Activated CD8-positive, alpha-beta memory T cell treated with anti-CD3 and anti-CD28 coated beads, Interleukin-2, amount 10 ng/mL, durations not matched to agents 7 days and 5 days (primary cell): ENCODE measurements at regions not wholly inside any gene's neighbourhood (a gene's known extent, or its start where the extent isn't known, plus 50 kb on each side); places are given as distances from the start of the nearest gene placed in this dataset.
"Not testable (repeated sequence)": the region's sequence is repeated elsewhere in the genome, so short reads cannot be mapped to it uniquely, and the experiment has no call there.

ENCODE experiments used
- ATAC-seq: fragments of 150-1000 bp; cut with Tn5 transposase; one replicate; pipeline ENCODE4 v1.10.0; 2021; ENCODE audit warnings: moderate library complexity
- CTCF ChIA-PET: fragments of 350-600 bp; sonication (Branson Sonifier 250); formaldehyde crosslinking; loops from one replicate; lab custom pipeline; 2021; ENCODE audit warnings: antibody characterized with exemption; lab: Charles Lee
- DNase-seq: peaks from one replicate; pipeline ENCODE4 v3.0.0-alpha.2; 2020
- H3K27ac Mint-ChIP-seq: one replicate; pipeline ENCODE4 v1.8.0; 2021; ENCODE audit warnings: mild to moderate bottlenecking, mixed read lengths
- H3K27me3 Mint-ChIP-seq: one replicate; pipeline ENCODE4 v1.8.0; 2021; ENCODE audit warnings: mixed read lengths
- H3K36me3 Mint-ChIP-seq: one replicate; pipeline ENCODE4 v1.8.0; 2021; ENCODE audit warnings: mild to moderate bottlenecking, mixed read lengths
- H3K4me1 Mint-ChIP-seq: one replicate; pipeline ENCODE4 v1.8.0; 2021; ENCODE audit warnings: mixed read lengths
- H3K4me3 Mint-ChIP-seq: one replicate; pipeline ENCODE4 v1.8.0; 2021; ENCODE audit warnings: mild to moderate bottlenecking, moderate library complexity, mixed read lengths
- H3K9me3 Mint-ChIP-seq: one replicate; pipeline ENCODE4 v1.8.0; 2022; ENCODE audit warnings: low read depth, mixed read lengths

- Mint-ChIP-seq H3K9me3 (peaks cover 3% of the 10 kb centered on the region), H3K4me1 (peaks cover 17% of the 10 kb centered on the region), H3K4me3 (no peak overlapping the region), H3K27ac (no peak overlapping the region), H3K27me3 (no peaks in the 10 kb centered on the region), H3K36me3 (peaks cover 16% of the 10 kb centered on the region)
- CTCF ChIA-PET: interaction anchor here (0.9 to 1.9 kb wide), 2 partner anchors 9 to 13 kb away, joined by 4 to 8 read pairs; no protein-coding TSS in a partner anchor
- no peak for ATAC-seq
- no peak for DNase-seq
Observed at GRCh38 chr1:185398022-185398421, 81.0 kb upstream of the IVNS1ABP start.

- Mint-ChIP-seq H3K9me3 (peaks cover 3% of the 10 kb centered on the region), H3K27me3 (no peaks in the 10 kb centered on the region), H3K27ac (no peak overlapping the region), H3K4me3 (no peak overlapping the region), H3K36me3 (peaks cover 12% of the 10 kb centered on the region), H3K4me1 (peaks cover 14% of the 10 kb centered on the region)
- ATAC-seq (no peak), DNase-seq (no peak)
- CTCF ChIA-PET: interaction anchor here (1.9 kb wide), 1 partner anchor 12 kb away, joined by 8 read pairs; no protein-coding TSS in a partner anchor
Observed at GRCh38 chr1:185397183-185397582, 80.1 kb upstream of the IVNS1ABP start.

DNA sequence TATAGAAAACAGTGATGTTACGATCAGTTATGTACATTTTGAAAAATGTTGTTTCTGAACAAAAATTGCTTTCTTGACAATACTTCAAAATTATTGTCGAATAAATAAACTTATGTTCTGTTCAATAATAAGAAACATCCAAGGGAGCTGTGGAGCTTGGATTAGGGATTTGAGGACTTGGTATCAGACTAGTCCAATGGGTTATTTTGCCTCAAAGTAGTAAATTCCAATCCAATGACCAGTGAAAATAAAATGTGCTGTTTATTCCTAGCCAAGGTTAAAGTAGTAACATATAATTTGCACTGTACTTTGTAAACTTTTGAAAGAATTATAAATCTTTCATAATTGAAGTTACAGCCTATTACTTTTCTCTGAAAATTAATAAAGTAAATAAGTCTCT is 79.1 kb upstream of the IVNS1ABP start:
- Mint-ChIP-seq H3K27ac (no peak overlapping the region), H3K4me1 (peaks cover 14% of the 10 kb centered on the region), H3K4me3 (no peak overlapping the region), H3K36me3 (peaks cover 14% of the 10 kb centered on the region), H3K9me3 (peaks cover 2% of the 10 kb centered on the region), H3K27me3 (no peaks in the 10 kb centered on the region)
- CTCF ChIA-PET: no interaction called here
- DNase-seq (no peak), ATAC-seq (no peak)

DNA sequence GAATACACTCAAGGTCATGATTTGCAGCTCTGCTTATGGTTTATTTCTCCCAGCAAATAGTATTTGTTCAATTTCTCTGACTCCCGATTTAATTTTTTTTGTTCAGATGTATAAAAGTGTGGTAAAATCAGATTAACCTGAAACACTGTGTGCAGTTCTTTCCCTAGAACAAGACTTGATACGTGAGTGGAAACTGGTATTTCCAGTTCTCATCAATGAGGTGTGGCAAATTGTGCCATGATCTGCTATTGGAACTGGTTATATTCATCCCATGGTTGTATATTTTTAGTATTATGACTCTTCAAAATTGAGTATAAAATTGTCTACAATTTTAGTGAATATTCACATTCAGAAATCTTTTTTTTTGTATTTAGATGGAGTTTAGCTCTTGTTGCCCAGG is 76.8 kb upstream of the IVNS1ABP start:
- peaks cover 10% of the 10 kb centered on the region for H3K36me3 Mint-ChIP-seq
- ATAC-seq: no peak
- DNase-seq: no peak
- no peaks in the 10 kb centered on the region for H3K27me3 Mint-ChIP-seq
- no peak overlapping the region for H3K27ac Mint-ChIP-seq
- peaks cover 4% of the 10 kb centered on the region for H3K4me1 Mint-ChIP-seq
- no peak overlapping the region for H3K4me3 Mint-ChIP-seq
- no peaks in the 10 kb centered on the region for H3K9me3 Mint-ChIP-seq
- CTCF ChIA-PET: interaction anchor here (0.7 to 1.2 kb wide), 4 partner anchors 17 to 893 kb away, joined by 3 to 4 read pairs (median 3); no protein-coding TSS in a partner anchor

DNA sequence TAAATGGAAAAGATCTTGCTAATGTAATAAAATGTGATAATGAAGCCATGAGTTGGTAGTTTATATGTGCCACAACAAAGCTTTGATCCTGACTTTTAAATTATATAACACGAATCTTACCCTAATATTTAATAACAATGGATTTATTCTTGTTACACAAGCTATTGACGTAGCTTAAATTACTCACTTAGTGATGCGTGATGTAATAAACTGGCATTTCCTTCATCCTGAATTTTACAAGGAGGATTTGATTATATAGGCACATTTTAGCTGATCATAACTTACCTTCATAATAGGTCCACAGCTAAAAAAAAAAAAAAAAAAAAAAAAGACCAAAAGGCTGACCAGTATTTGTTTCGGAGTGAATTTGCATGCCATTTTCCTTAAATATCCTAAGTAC is 76.2 kb upstream of the IVNS1ABP start:
- Mint-ChIP-seq H3K27ac (no peak overlapping the region), H3K9me3 (no peaks in the 10 kb centered on the region), H3K4me3 (no peak overlapping the region), H3K27me3 (no peaks in the 10 kb centered on the region), H3K36me3 (peaks cover 10% of the 10 kb centered on the region), H3K4me1 (peaks cover 2% of the 10 kb centered on the region)
- DNase-seq: no peak
- no peak for ATAC-seq
- CTCF ChIA-PET: interaction anchor here (0.7 to 1.2 kb wide), 4 partner anchors 16 to 894 kb away, joined by 3 to 4 read pairs (median 3); no protein-coding TSS in a partner anchor

GRCh38 chr1:185388815-185389214 is 71.8 kb upstream of the IVNS1ABP start:
- H3K27me3 Mint-ChIP-seq: no peaks in the 10 kb centered on the region
- peaks cover 7% of the 10 kb centered on the region for H3K4me1 Mint-ChIP-seq
- H3K36me3 Mint-ChIP-seq: peaks cover 16% of the 10 kb centered on the region
- H3K4me3 Mint-ChIP-seq: no peak overlapping the region
- CTCF ChIA-PET: interaction anchor here (1.0 kb wide), 2 partner anchors 10 to 12 kb away, joined by 3 to 4 read pairs; no protein-coding TSS in a partner anchor
- no peak for ATAC-seq
- DNase-seq: no peak
- H3K9me3 Mint-ChIP-seq: peaks cover 4% of the 10 kb centered on the region
- H3K27ac Mint-ChIP-seq: no peak overlapping the region

DNA sequence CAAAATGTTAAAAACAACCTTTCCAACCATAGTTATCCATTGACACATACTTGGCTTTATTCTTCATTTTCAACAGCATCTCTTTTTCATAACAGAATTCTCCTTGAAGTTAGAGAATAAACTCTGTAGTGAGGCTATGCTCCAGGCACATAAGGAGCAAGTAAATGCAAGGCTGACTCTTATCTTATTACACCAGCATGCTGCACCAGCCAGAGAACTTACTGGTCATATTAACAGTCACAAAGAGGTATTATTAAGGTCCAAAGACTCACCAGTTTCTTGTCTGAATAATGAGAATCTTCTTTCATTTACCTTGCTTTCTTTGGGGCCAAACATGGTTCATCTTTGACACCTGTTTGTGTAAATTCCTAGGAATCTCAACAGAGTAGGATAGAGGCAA is 71.3 kb upstream of the IVNS1ABP start:
- Mint-ChIP-seq H3K9me3 (peaks cover 4% of the 10 kb centered on the region), H3K4me3 (no peak overlapping the region), H3K27me3 (no peaks in the 10 kb centered on the region), H3K36me3 (peaks cover 15% of the 10 kb centered on the region), H3K27ac (no peak overlapping the region), H3K4me1 (peaks cover 7% of the 10 kb centered on the region)
- CTCF ChIA-PET: interaction anchor here (1.0 kb wide), 2 partner anchors 10 to 12 kb away, joined by 3 to 4 read pairs; no protein-coding TSS in a partner anchor
- ATAC-seq (no peak), DNase-seq (no peak)

DNA sequence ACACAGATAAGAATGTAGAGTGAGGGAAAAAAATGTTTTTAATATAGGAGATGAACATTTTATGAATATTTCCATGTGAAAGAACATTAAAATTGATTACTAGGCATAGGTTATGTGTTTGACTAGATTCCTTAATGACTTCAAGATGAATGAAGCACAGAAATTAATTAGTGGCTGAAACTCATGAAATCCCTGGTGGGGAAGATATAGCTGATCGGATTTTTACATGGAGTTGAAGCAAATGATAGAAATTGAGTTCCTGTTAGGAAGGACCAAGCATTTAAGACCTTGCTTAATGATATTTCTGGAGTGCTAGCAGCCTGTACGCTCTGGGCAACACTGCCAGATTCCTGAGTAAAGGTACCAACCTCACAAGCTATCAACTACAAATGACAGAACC is 68.9 kb upstream of the IVNS1ABP start:
- H3K27ac Mint-ChIP-seq: no peak overlapping the region
- CTCF ChIA-PET: interaction anchor here (0.7 to 3.2 kb wide), 4 partner anchors 11 to 47 kb away, joined by 3 to 8 read pairs (median 3); no protein-coding TSS in a partner anchor
- H3K27me3 Mint-ChIP-seq: peaks cover 3% of the 10 kb centered on the region
- ATAC-seq (no peak), DNase-seq (no peak)
- H3K36me3 Mint-ChIP-seq: peaks cover 25% of the 10 kb centered on the region
- H3K4me1 Mint-ChIP-seq: peaks cover 9% of the 10 kb centered on the region
- H3K9me3 Mint-ChIP-seq: peaks cover 9% of the 10 kb centered on the region
- H3K4me3 Mint-ChIP-seq: no peak overlapping the region

DNA sequence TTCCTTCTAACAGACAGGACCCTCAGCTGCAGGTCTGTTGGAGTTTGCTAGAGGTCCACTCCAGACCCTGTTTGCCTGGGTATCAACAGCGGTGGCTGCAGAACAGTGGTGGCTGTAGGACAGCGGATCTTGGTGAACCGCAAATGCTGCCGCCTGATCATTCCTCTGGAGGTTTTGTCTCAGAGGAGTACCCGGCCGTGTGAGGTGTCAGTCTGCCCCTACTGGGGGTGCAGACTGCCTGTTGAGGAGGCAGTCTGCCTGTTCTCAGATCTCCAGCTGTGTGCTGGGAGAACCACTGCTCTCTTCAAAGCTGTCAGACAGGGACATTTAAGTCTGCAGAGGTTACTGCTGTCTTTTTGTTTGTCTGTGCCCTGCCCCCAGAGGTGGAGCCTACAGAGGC is 66.8 kb upstream of the IVNS1ABP start:
- not testable (repeated sequence) for H3K4me3 Mint-ChIP-seq, H3K4me1 Mint-ChIP-seq, H3K27ac Mint-ChIP-seq, H3K9me3 Mint-ChIP-seq, DNase-seq, H3K27me3 Mint-ChIP-seq, ATAC-seq
- peaks cover 25% of the 10 kb centered on the region for H3K36me3 Mint-ChIP-seq
- CTCF ChIA-PET: interaction anchor here (3.2 kb wide), 1 partner anchor 14 kb away, joined by 8 read pairs; no protein-coding TSS in a partner anchor

- Mint-ChIP-seq H3K4me1 (peaks cover 22% of the 10 kb centered on the region), H3K4me3 (no peak overlapping the region), H3K27ac (no peak overlapping the region), H3K9me3 (peaks cover 7% of the 10 kb centered on the region), H3K27me3 (peaks cover 3% of the 10 kb centered on the region), H3K36me3 (peaks cover 19% of the 10 kb centered on the region)
- no peak for DNase-seq
- CTCF ChIA-PET: interaction anchor here (1.1 to 1.6 kb wide), 2 partner anchors 15 to 41 kb away, joined by 3 to 4 read pairs; no protein-coding TSS in a partner anchor
- ATAC-seq: no peak
Observed at GRCh38 chr1:185377831-185378230, 60.8 kb upstream of the IVNS1ABP start.

GRCh38 chr1:185376840-185377635 is 60.0 kb upstream of the IVNS1ABP start:
- peak; percentile 53 for DNase-seq
- no peak overlapping the region for H3K4me3 Mint-ChIP-seq
- no peak overlapping the region for H3K27ac Mint-ChIP-seq
- CTCF ChIA-PET: interaction anchor here (1.1 to 1.6 kb wide), 4 partner anchors 12 to 82 kb away, joined by 3 to 5 read pairs (median 4); no protein-coding TSS in a partner anchor
- peaks cover 29% of the 10 kb centered on the region for H3K4me1 Mint-ChIP-seq
- peaks cover 22% of the 10 kb centered on the region for H3K36me3 Mint-ChIP-seq
- H3K27me3 Mint-ChIP-seq: peaks cover 3% of the 10 kb centered on the region
- peaks cover 7% of the 10 kb centered on the region for H3K9me3 Mint-ChIP-seq
- ATAC-seq: peak; percentile 43

- H3K27ac Mint-ChIP-seq: no peak overlapping the region
- H3K4me3 Mint-ChIP-seq: no peak overlapping the region
Observed at GRCh38 chr1:185376288-185376687, 59.2 kb upstream of the IVNS1ABP start.

DNA sequence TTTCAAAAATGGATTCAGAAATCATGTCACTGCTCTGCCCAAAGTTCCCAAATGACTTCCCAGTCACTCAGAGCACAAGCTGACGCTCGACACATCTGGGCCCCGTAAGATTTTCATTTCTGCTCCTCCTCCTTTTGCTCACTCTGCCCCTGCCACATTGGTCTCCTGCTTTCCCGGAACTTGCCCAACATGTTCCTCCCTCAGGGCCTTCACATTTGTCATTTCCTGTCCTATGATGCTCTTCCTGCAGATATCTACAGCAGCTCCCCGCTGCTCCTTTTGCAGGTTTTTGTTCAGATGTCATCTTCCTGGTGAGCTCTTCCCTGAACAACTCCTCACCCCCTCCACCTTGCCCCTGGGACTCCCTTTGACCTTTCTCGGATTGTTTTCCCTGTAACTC is 58.5 kb upstream of the IVNS1ABP start:
- H3K9me3 Mint-ChIP-seq: peaks cover 2% of the 10 kb centered on the region
- H3K27me3 Mint-ChIP-seq: no peaks in the 10 kb centered on the region
- peaks cover 29% of the 10 kb centered on the region for H3K4me1 Mint-ChIP-seq
- DNase-seq (peak; percentile 43), ATAC-seq (peak; percentile 25)
- H3K4me3 Mint-ChIP-seq: no peak overlapping the region
- CTCF ChIA-PET: interaction anchor here (0.6 to 1.2 kb wide), 6 partner anchors 9 to 306 kb away, joined by 3 to 5 read pairs (median 3); no protein-coding TSS in a partner anchor
- H3K27ac Mint-ChIP-seq: no peak overlapping the region
- peaks cover 13% of the 10 kb centered on the region for H3K36me3 Mint-ChIP-seq

More at GRCh38 chr1:185376288-185376687, 59.2 kb upstream of the IVNS1ABP start:
- Mint-ChIP-seq H3K36me3 (peaks cover 16% of the 10 kb centered on the region), H3K27me3 (no peaks in the 10 kb centered on the region), H3K4me1 (peaks cover 29% of the 10 kb centered on the region), H3K9me3 (peaks cover 3% of the 10 kb centered on the region)
- DNase-seq: no peak
- CTCF ChIA-PET: interaction anchor here (0.7 to 1.6 kb wide), 4 partner anchors 10 to 81 kb away, joined by 3 to 5 read pairs (median 4); no protein-coding TSS in a partner anchor
- peak; percentile 8 for ATAC-seq
